HEK293 (cell line): ENCODE measurements at regions not wholly inside any gene's neighbourhood (a gene's known extent, or its start where the extent isn't known, plus 50 kb on each side); places are given as distances from the start of the nearest gene placed in this dataset.

ENCODE experiments used
- CTCF ChIA-PET: fragments of 350-600 bp; formaldehyde crosslinking; extraction: SDS; loops from one replicate; lab custom pipeline; 2021; ENCODE audit warnings: antibody characterized with exemption; lab: Yijun Ruan, JAX
- POLR2A ChIA-PET: fragments of 300-600 bp; formaldehyde crosslinking; extraction: SDS; loops from one replicate; lab custom pipeline; 2020; ENCODE audit warnings: antibody characterized with exemption, inconsistent platforms; lab: Yijun Ruan, JAX
- H3K27ac ChIP-seq: fragments of 200-500 bp; sonication (Bioruptor generic); 2 replicates; pipeline ENCODE4 v1.5.1; 2014; ENCODE audit warnings: low read depth, low read length, control low read depth, inconsistent platforms; ENCODE audit errors: extremely low read depth
- H3K36me3 ChIP-seq, 2 experiments: fragments of 200-500 bp in 1 of 2; sonication (Bioruptor generic) in 1 of 2; 1 replicate in 1 of 2; 2 replicates in 1 of 2; pipeline ENCODE4 v1.5.1; 2014 to 2017; ENCODE audit warnings: inconsistent platforms in 2 of 2, low read length in 2 of 2; ENCODE audit not compliant: control insufficient read depth in 2 of 2, insufficient read depth in 1 of 2
- H3K4me1 ChIP-seq: fragments of 200-500 bp; sonication (Bioruptor generic); 2 replicates; pipeline ENCODE4 v1.5.1; 2014; ENCODE audit warnings: mild to moderate bottlenecking, low read length, inconsistent platforms; ENCODE audit not compliant: control insufficient read depth, insufficient read depth
- H3K4me3 ChIP-seq: 2 replicates; pipeline ENCODE4 v1.5.1; 2011; ENCODE audit warnings: low read depth, mild to moderate bottlenecking, control low read depth, low read length, moderate library complexity
- H3K9me3 ChIP-seq: fragments of 200-500 bp; sonication (Bioruptor generic); 2 replicates; pipeline ENCODE4 v1.5.1; 2014; ENCODE audit warnings: low read depth, low read length, inconsistent platforms; ENCODE audit not compliant: control insufficient read depth, insufficient read depth
- GLIS1 ChIP-seq: fragments of 450-650 bp; formaldehyde crosslinking; IDR thresholded peaks from 2 replicates; pipeline ENCODE4 v1.5.1; 2016; ENCODE audit warnings: missing biosample characterization, missing genetic modification characterization
- IKZF3 ChIP-seq: fragments of 450-650 bp; IDR thresholded peaks from 2 replicates; pipeline ENCODE4 v1.5.0; 2018; ENCODE audit warnings: missing biosample characterization, mild to moderate bottlenecking, missing genetic modification characterization, moderate library complexity
- INSM2 ChIP-seq: fragments of 450-650 bp; formaldehyde crosslinking; IDR thresholded peaks from 2 replicates; pipeline ENCODE4 v1.5.1; 2016; ENCODE audit warnings: missing biosample characterization, missing genetic modification characterization
- MEIS1 ChIP-seq: sonication (generic); formaldehyde crosslinking; IDR thresholded peaks from 2 replicates; pipeline ENCODE4 v1.8.1; 2022; ENCODE audit warnings: missing genetic modification reagents, mild to moderate bottlenecking, borderline replicate concordance
- OVOL3 ChIP-seq: fragments of 450-650 bp; formaldehyde crosslinking; IDR thresholded peaks from 2 replicates; pipeline ENCODE4 v1.5.1; 2016; ENCODE audit warnings: missing biosample characterization, missing genetic modification characterization
- RBAK ChIP-seq: fragments of 450-650 bp; formaldehyde crosslinking; IDR thresholded peaks from 2 replicates; pipeline ENCODE4 v1.5.1; 2016; ENCODE audit warnings: missing biosample characterization, missing genetic modification characterization
- REST ChIP-seq: fragments of 450-650 bp; formaldehyde crosslinking; IDR thresholded peaks from 2 replicates; pipeline ENCODE4 v1.5.1; 2016; ENCODE audit warnings: missing biosample characterization, missing genetic modification characterization
- ZFP37 ChIP-seq: fragments of 450-650 bp; formaldehyde crosslinking; IDR thresholded peaks from 2 replicates; pipeline ENCODE4 v1.5.1; 2016; ENCODE audit warnings: missing biosample characterization, missing genetic modification characterization
- ZNF10 ChIP-seq: fragments of 450-650 bp; formaldehyde crosslinking; IDR thresholded peaks from 2 replicates; pipeline ENCODE4 v1.5.1; 2017; ENCODE audit warnings: missing biosample characterization, missing genetic modification characterization
- ZNF112 ChIP-seq: fragments of 450-650 bp; formaldehyde crosslinking; IDR thresholded peaks from 2 replicates; pipeline ENCODE4 v1.5.0; 2017; ENCODE audit warnings: missing biosample characterization, missing genetic modification characterization
- ZNF114 ChIP-seq: fragments of 450-650 bp; formaldehyde crosslinking; IDR thresholded peaks from 2 replicates; pipeline ENCODE4 v1.5.0; 2017; ENCODE audit warnings: missing biosample characterization, missing genetic modification characterization
- ZNF155 ChIP-seq: fragments of 450-650 bp; formaldehyde crosslinking; IDR thresholded peaks from 2 replicates; pipeline ENCODE4 v1.5.1; 2016; ENCODE audit warnings: missing biosample characterization, missing genetic modification characterization
- ZNF19 ChIP-seq: fragments of 450-650 bp; formaldehyde crosslinking; IDR thresholded peaks from 2 replicates; pipeline ENCODE4; 2016; ENCODE audit warnings: missing biosample characterization, missing genetic modification characterization, low read depth
- ZNF202 ChIP-seq: fragments of 450-650 bp; formaldehyde crosslinking; IDR thresholded peaks from 2 replicates; pipeline ENCODE4 v1.5.1; 2016; ENCODE audit warnings: missing biosample characterization, missing genetic modification characterization, borderline replicate concordance
- ZNF211 ChIP-seq: fragments of 450-650 bp; formaldehyde crosslinking; IDR thresholded peaks from 2 replicates; pipeline ENCODE4 v1.5.1; 2016; ENCODE audit warnings: low read depth, missing biosample characterization, missing genetic modification characterization
- ZNF341 ChIP-seq: fragments of 450-650 bp; formaldehyde crosslinking; IDR thresholded peaks from 2 replicates; pipeline ENCODE4; 2016; ENCODE audit warnings: low read depth, missing biosample characterization, missing genetic modification characterization
- ZNF362 ChIP-seq: fragments of 450-650 bp; formaldehyde crosslinking; IDR thresholded peaks from 2 replicates; pipeline ENCODE4 v1.5.1; 2016; ENCODE audit warnings: missing biosample characterization, missing genetic modification characterization
- ZNF398 ChIP-seq: fragments of 450-650 bp; formaldehyde crosslinking; IDR thresholded peaks from 2 replicates; pipeline ENCODE4 v1.5.1; 2017; ENCODE audit warnings: missing biosample characterization, missing genetic modification characterization
- ZNF423 ChIP-seq: fragments of 450-650 bp; formaldehyde crosslinking; IDR thresholded peaks from 2 replicates; pipeline ENCODE4 v1.5.1; 2016; ENCODE audit warnings: missing biosample characterization, missing genetic modification characterization
- ZNF610 ChIP-seq: fragments of 450-650 bp; formaldehyde crosslinking; IDR thresholded peaks from 2 replicates; pipeline ENCODE4 v1.5.1; 2016; ENCODE audit warnings: missing biosample characterization, missing genetic modification characterization, borderline replicate concordance
- ZNF629 ChIP-seq: fragments of 450-650 bp; formaldehyde crosslinking; IDR thresholded peaks from 2 replicates; pipeline ENCODE4 v1.5.1; 2017; ENCODE audit warnings: missing biosample characterization, missing genetic modification characterization
- ZNF654 ChIP-seq: fragments of 450-650 bp; formaldehyde crosslinking; IDR thresholded peaks from 2 replicates; pipeline ENCODE4 v1.5.1; 2016; ENCODE audit warnings: low read depth, missing biosample characterization, missing genetic modification characterization
- ZNF768 ChIP-seq: fragments of 450-650 bp; formaldehyde crosslinking; IDR thresholded peaks from 2 replicates; pipeline ENCODE4 v1.5.1; 2018; ENCODE audit warnings: missing biosample characterization, mild to moderate bottlenecking, missing genetic modification characterization
- ZSCAN4 ChIP-seq: fragments of 450-650 bp; formaldehyde crosslinking; IDR thresholded peaks from 2 replicates; pipeline ENCODE4 v1.5.1; 2017; ENCODE audit warnings: missing biosample characterization, missing genetic modification characterization

GRCh38 chr20:51880188-51880587 lies 77.9 kb upstream of the SALL4 start:
- H3K36me3 ChIP-seq, result no peaks in the 10 kb centered on the region
- CTCF ChIA-PET, result interaction anchor here (0.5 to 0.6 kb wide), 2 partner anchors 86 to 552 kb away, joined by 3 read pairs; no protein-coding TSS in a partner anchor

GRCh38 chr20:51876313-51876940 lies 74.1 kb upstream of the SALL4 start:
- ChIA-PET POLR2A (no interaction called here), CTCF (interaction anchor here (0.6 kb wide), 2 partner anchors 90 to 436 kb away, joined by 3 to 4 read pairs; no protein-coding TSS in a partner anchor)
- no peaks in the 10 kb centered on the region for H3K36me3 ChIP-seq
- no peak overlapping the region for H3K4me3 ChIP-seq
- H3K9me3 ChIP-seq, result no peaks in the 10 kb centered on the region
- H3K4me1 ChIP-seq, result peaks cover 8% of the 10 kb centered on the region; the same call in 1 of the 2 replicates
- H3K27ac ChIP-seq, result peak overlapping the region; percentile 34; the same call in 1 of the 2 replicates
- no peak for TF ChIP-seq RBAK
- no peak for TF ChIP-seq ZNF202 (tag by site-specific recombination)
- TF ChIP-seq ZSCAN4 (tag by site-specific recombination), result no peak
- no peak for TF ChIP-seq ZNF398 (tag by site-specific recombination)
- no peak for TF ChIP-seq MEIS1 (CRISPR knock-in tag)
- TF ChIP-seq ZNF155, result no peak
- no peak for TF ChIP-seq INSM2 (tag by site-specific recombination)
- TF ChIP-seq GLIS1 (tag by site-specific recombination), result no peak
- TF ChIP-seq ZNF10 (tag by site-specific recombination), result no peak
- TF ChIP-seq ZNF629, result no peak
- no peak for TF ChIP-seq ZNF610
- no peak for TF ChIP-seq ZNF362 (tag by site-specific recombination)
- 0 out of 2 replicates have a peak, but pooled peaks have one; percentile 33 for TF ChIP-seq IKZF3 (tag by site-specific recombination)
- no peak for TF ChIP-seq ZNF19 (tag by site-specific recombination)
- no peak for TF ChIP-seq OVOL3 (tag by site-specific recombination)
- TF ChIP-seq ZNF654 (tag by site-specific recombination), result no peak
- no peak for TF ChIP-seq ZFP37 (tag by site-specific recombination)
- TF ChIP-seq ZNF211 (tag by site-specific recombination), result no peak
- TF ChIP-seq ZNF114 (tag by site-specific recombination), result no peak

More at GRCh38 chr20:51880188-51880587, 77.9 kb upstream of the SALL4 start:
- H3K4me3 ChIP-seq, result no peak overlapping the region
- POLR2A ChIA-PET, result no interaction called here
- no peak overlapping the region for H3K27ac ChIP-seq
- no peak for TF ChIP-seq ZNF423
- no peak for TF ChIP-seq REST (tag by site-specific recombination)
- no peak for TF ChIP-seq ZNF341 (tag by site-specific recombination)
- TF ChIP-seq ZNF112 (tag by site-specific recombination), result no peak
- peak; percentile 65; the same call in 1 of the 2 replicates for TF ChIP-seq ZNF768 (tag by site-specific recombination)
- H3K4me1 ChIP-seq, result peaks cover 8% of the 10 kb centered on the region; the same call in 1 of the 2 replicates
- H3K9me3 ChIP-seq, result no peaks in the 10 kb centered on the region
